Right lobe of liver (tissue), 6 donors: ENCODE measurements at regions not wholly inside any gene's neighbourhood (a gene's known extent, or its start where the extent isn't known, plus 50 kb on each side); places are given as distances from the start of the nearest gene placed in this dataset.

Experiments used
- ATAC-seq, 4 donors: fragments of 200-7000 bp; cut with Tn5 transposase; one replicate each; pipeline ENCODE4 v1.9.1; 2020; ENCODE audit warnings: mild to moderate bottlenecking in 4 of 4, moderate library complexity in 4 of 4
- DNase-seq, 3 donors: peaks; one replicate each; pipeline ENCODE4 v3.0.0-alpha.2; 2020
- H3K27ac ChIP-seq, 3 donors: fragments of 200-600 bp; one replicate each; pipeline ENCODE4 v1.8.0; 2022
- H3K27me3 ChIP-seq, 2 donors: fragments of 200-600 bp; one replicate each; pipeline ENCODE4 v1.8.0; 2022
- H3K36me3 ChIP-seq, 4 donors: fragments of 200-600 bp; sonication (generic) in 1 of 4; one replicate each; pipeline versions ENCODE4 v1.5.1 to v1.8.0; 2017 to 2022; ENCODE audit warnings: control low read depth in 1 of 4
- H3K4me1 ChIP-seq, 4 donors: fragments of 200-600 bp; sonication (generic) in 1 of 4; one replicate each; pipeline versions ENCODE4 v1.5.1 to v1.8.0; 2017 to 2022; ENCODE audit warnings: control low read depth in 1 of 4
- H3K4me3 ChIP-seq, 3 donors: fragments of 200-600 bp; one replicate each; pipeline ENCODE4 v1.8.0; 2022
- H3K9me3 ChIP-seq, 4 donors: fragments of 200-600 bp; sonication (generic) in 1 of 4; one replicate each; pipeline versions ENCODE4 v1.5.1 to v1.8.0; 2017 to 2022; ENCODE audit warnings: control low read depth in 1 of 4
- CTCF ChIP-seq, 4 donors: fragments of 200-600 bp in 3 of 4; fragments of 450-650 bp in 1 of 4; IDR thresholded peaks; one replicate each; pipeline versions ENCODE4 v1.5.1 to v1.8.0; 2016 to 2022; ENCODE audit warnings: antibody characterized with exemption in 4 of 4, mild to moderate bottlenecking in 2 of 4
- POLR2A ChIP-seq: fragments of 450-650 bp; IDR thresholded peaks from one replicate; pipeline ENCODE4 v1.6.1; 2017; ENCODE audit warnings: antibody characterized with exemption, mild to moderate bottlenecking
- WGBS: methylation state at CpG from one replicate; pipeline ENCODE4 v1.1.6; 2018; ENCODE audit warnings: low coverage, low lambda C conversion rate; ENCODE audit not compliant: insufficient coverage; ENCODE audit errors: missing lambda C conversion rate; 5-methylcytosine and 5-hydroxymethylcytosine counted together
- intact Hi-C, 2 donors: fragments of 100-400 bp; cut with DNase I; formaldehyde crosslinking; loops; one replicate each; pipeline versions ENCODE4 v1.11.2 to v1.14.1; 2022
- donor health status: DM: no; HTN: yes; CAD: no.
- donor health status: DM: no; HTN: no; CAD: no.
- donor health status: DM: no; HTN: no; CAD: no.
- donor health status: DM: no; HTN: yes; CAD: no.
- donor health status: DM: no; HTN: yes; CAD: no.

GRCh38 chr18:24633121-24633520 is 172.7 kb downstream of the HRH4 start:
- Histone ChIP-seq H3K27me3 (no peaks in the 10 kb centered on the region), H3K4me3 (no peak overlapping the region), H3K9me3 (no peaks in the 10 kb centered on the region), H3K27ac (no peak overlapping the region), H3K4me1 (no peaks in the 10 kb centered on the region), H3K36me3 (no peaks in the 10 kb centered on the region)
- intact Hi-C loops: no loop called here
- TF ChIP-seq CTCF (IDR thresholded peaks at IDR 0.05): no peak
- TF ChIP-seq POLR2A: no peak
- WGBS: 60% methylated on average over 1 of the region's 3 CpGs
- DNase-seq (no peak), ATAC-seq (no peak)

- Histone ChIP-seq H3K36me3 (no peaks in the 10 kb centered on the region), H3K27me3 (no peaks in the 10 kb centered on the region), H3K4me3 (no peak overlapping the region), H3K27ac (no peak overlapping the region), H3K4me1 (no peaks in the 10 kb centered on the region), H3K9me3 (no peaks in the 10 kb centered on the region)
- ATAC-seq: no peak
- TF ChIP-seq POLR2A (no peak), CTCF (IDR thresholded peaks at IDR 0.05) (no peak)
- intact Hi-C loops: no loop called here
- WGBS: 67% methylated on average over 4 of the region's 4 CpGs
- no peak for DNase-seq
Measured at GRCh38 chr18:24649571-24649970, 189.1 kb downstream of the HRH4 start.

- H3K4me1 ChIP-seq: no peaks in the 10 kb centered on the region
- H3K36me3 ChIP-seq: no peaks in the 10 kb centered on the region
- ATAC-seq (no peak), DNase-seq (no peak)
- 26% methylated on average over 2 of the region's 2 CpGs for WGBS
- intact Hi-C loops: no loop called here
- H3K4me3 ChIP-seq: no peak overlapping the region
- H3K27ac ChIP-seq: no peak overlapping the region
- TF ChIP-seq POLR2A (no peak), CTCF (IDR thresholded peaks at IDR 0.05) (no peak)
- H3K27me3 ChIP-seq: no peaks in the 10 kb centered on the region
- H3K9me3 ChIP-seq: no peaks in the 10 kb centered on the region
Measured at GRCh38 chr18:24651434-24651833, 191.0 kb downstream of the HRH4 start.

GRCh38 chr18:24656050-24656449 is 195.6 kb downstream of the HRH4 start:
- TF ChIP-seq CTCF (IDR thresholded peaks at IDR 0.05): no peak
- no peak for TF ChIP-seq POLR2A
- no peaks in the 10 kb centered on the region for H3K36me3 ChIP-seq
- no peak for ATAC-seq
- intact Hi-C loops: no loop called here
- no peaks in the 10 kb centered on the region for H3K9me3 ChIP-seq
- no peaks in the 10 kb centered on the region for H3K27me3 ChIP-seq
- no peaks in the 10 kb centered on the region for H3K4me1 ChIP-seq
- no peak overlapping the region for H3K4me3 ChIP-seq
- WGBS: 45% methylated on average over 4 of the region's 4 CpGs
- DNase-seq: no peak
- no peak overlapping the region for H3K27ac ChIP-seq
